ENCODE measurements at regions not wholly inside any gene's neighbourhood (a gene's known extent, or its start where the extent isn't known, plus 50 kb on each side); places are given as distances from the start of the nearest gene placed in this dataset.
"Not testable (repeated sequence)": the region's sequence is repeated elsewhere in the genome, so short reads cannot be mapped to it uniquely, and the experiment has no call there.

DNA sequence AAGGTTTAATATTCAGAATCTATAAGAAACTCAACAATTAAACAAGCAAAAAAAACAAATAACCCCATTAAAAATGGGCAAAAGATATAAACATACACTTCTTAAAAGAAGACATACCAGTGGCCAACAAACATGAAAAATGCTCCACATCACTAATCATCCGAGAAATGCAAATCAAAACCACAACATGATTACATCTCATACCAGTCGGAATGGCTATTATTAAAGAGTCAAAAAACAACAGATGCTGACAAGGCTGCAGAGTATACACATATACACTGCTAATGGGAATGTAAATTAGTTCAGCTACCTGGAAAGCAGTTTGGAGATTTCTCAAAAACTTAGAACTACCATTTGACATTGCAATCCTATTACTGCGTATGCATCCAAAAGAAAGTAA lies 81.4 kb upstream of the NEK3 start:
- H3K27me3 ChIP-seq; intact Hi-C loops (cut with DNase I); H3K4me1 ChIP-seq; H3K27ac ChIP-seq; H3K36me3 ChIP-seq; DNase-seq; H3K4me3 ChIP-seq; H3K9me3 ChIP-seq: not testable (repeated sequence)
- 81 to 92% methylated on average over 3 of the region's 3 CpGs for WGBS, 2 donors

DNA sequence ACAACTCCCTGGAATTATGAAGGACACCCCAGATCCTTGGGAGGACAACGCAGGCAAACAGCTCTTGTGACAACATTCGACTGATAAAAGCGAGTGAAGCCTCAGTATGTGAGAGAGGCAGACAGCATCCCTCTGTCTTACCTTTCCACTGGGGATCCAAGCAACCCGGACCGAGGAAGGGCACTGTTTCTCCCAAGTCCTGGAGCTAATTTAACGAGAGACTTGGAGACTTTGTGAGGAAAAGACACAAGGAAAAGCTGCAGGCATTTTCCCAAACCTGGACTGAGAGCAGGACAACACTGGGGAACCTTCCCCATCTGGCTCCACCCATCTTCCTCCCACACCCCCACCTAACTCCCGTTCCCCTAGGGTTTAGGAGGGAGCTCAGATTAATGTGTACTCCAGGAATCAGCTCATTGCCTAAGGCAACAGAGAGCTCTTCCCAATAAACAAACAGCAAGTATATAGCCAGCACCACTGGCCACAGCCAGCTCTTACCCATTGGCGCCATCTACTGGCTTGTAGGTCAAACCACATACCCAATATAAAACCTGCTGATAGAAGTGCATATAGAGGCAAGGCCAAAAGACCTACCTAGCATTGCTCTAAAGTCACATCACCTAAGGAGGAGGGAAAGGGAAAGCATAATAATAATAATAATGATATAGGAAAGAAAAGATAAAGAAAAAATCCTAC lies 76.7 kb upstream of the NEK3 start:
- H3K9me3 ChIP-seq; intact Hi-C loops (cut with DNase I); H3K4me1 ChIP-seq; H3K4me3 ChIP-seq; H3K27ac ChIP-seq; H3K36me3 ChIP-seq; H3K27me3 ChIP-seq: not testable (repeated sequence)
- DNase-seq, result peak; percentile 79
- WGBS, 2 donors, result 0 to 6% methylated on average over 4 of the region's 8 CpGs
- TF ChIP-seq, protein P1, sequence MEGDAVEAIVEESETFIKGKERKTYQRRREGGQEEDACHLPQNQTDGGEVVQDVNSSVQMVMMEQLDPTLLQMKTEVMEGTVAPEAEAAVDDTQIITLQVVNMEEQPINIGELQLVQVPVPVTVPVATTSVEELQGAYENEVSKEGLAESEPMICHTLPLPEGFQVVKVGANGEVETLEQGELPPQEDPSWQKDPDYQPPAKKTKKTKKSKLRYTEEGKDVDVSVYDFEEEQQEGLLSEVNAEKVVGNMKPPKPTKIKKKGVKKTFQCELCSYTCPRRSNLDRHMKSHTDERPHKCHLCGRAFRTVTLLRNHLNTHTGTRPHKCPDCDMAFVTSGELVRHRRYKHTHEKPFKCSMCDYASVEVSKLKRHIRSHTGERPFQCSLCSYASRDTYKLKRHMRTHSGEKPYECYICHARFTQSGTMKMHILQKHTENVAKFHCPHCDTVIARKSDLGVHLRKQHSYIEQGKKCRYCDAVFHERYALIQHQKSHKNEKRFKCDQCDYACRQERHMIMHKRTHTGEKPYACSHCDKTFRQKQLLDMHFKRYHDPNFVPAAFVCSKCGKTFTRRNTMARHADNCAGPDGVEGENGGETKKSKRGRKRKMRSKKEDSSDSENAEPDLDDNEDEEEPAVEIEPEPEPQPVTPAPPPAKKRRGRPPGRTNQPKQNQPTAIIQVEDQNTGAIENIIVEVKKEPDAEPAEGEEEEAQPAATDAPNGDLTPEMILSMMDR (IDR thresholded peaks at IDR 0.05), result peak in 3 of 4 experiments; percentile 48 to 57 (median 54)

DNA sequence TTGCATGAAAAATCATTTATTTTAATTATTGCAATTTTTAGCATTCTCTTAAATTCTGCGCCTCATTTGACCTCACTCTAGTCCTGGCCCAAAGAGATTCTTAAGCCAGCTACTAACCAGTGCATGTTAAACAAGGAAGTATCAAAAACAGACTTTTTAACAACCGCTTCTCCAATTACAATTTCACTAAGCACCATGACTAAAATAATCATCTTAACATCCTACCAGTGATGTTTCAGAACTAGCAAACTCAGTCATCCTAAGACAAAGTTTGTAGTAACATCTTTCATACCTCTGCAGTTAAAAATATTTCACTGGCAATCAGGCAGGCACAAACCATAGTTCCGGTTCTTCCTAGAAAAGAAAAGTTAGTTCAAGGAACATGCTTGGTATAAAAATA lies 75.5 kb upstream of the NEK3 start:
- H3K27me3 ChIP-seq; H3K4me1 ChIP-seq; intact Hi-C loops (cut with DNase I); H3K36me3 ChIP-seq; H3K9me3 ChIP-seq; H3K27ac ChIP-seq; DNase-seq; H3K4me3 ChIP-seq: not testable (repeated sequence)
- 90 to 94% methylated on average over 2 of the region's 3 CpGs for WGBS, 2 donors

DNA sequence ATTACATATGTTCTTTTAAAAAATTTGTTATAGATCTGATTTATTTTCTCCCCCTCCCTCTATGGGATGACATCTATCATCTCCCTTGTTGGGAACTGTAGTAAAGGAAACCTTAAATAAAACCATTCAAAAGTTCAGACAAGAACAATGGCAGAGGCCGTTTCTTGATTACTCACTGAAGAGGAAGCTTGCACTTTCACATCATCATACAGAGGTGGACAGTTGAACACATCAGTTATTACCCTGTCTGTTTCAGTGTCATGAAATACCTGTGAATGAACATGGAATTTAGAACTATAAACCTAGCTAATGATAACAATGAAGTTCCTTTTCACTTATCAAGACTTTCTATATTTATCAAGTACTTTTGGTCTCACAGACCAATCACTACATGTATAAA lies 63.7 kb upstream of the NEK3 start:
- WGBS, 2 donors, result 41 to 52% methylated on average over 1 of the region's 1 CpG
- DNase-seq; H3K4me1 ChIP-seq; H3K9me3 ChIP-seq; H3K4me3 ChIP-seq; H3K27me3 ChIP-seq; H3K36me3 ChIP-seq; H3K27ac ChIP-seq; intact Hi-C loops (cut with DNase I): not testable (repeated sequence)

DNA sequence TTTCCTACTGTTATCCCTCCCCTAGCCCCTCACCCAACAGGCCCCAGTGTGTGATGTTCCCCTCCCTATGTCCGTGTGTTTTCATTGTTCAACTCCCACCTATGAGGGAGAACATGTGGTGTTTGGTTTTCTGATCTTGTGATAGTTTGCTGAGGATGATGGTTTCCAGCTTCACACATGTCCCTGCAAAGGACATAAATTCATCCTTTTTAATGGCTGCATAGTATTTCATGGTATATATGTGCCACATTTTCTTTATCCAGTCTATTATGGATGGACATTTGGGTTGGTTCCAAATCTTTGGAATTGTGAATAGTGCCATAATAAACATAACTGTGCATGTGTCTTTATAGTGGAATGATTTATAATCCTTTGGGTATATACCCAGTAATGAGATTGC lies 54.5 kb upstream of the NEK3 start:
- H3K27ac ChIP-seq; H3K36me3 ChIP-seq; DNase-seq; H3K4me1 ChIP-seq; H3K27me3 ChIP-seq; H3K9me3 ChIP-seq; H3K4me3 ChIP-seq; intact Hi-C loops (cut with DNase I): not testable (repeated sequence)
- 84 to 88% methylated on average over 1 of the region's 1 CpG for WGBS, 2 donors

DNA sequence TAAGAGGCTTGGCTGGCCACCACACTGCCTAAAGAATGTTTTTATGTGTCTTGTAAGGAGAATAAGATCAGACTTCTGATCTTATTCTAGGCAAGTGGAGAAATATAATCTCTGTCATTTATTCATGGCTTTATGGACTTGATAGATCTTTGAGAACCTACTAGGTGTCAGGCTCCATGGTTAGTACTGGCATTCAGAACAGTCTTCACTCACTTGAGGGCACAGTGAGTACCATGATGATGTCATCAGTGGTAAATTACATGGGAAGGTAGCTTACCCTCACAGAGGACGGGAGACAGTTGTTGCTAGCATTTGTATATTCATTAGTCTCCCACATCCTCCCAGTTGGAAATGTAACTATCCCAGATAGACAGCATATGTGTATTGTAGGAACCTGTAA lies 53.5 kb upstream of the NEK3 start:
- H3K27ac ChIP-seq; DNase-seq; H3K4me1 ChIP-seq; intact Hi-C loops (cut with DNase I); H3K9me3 ChIP-seq; H3K4me3 ChIP-seq; H3K36me3 ChIP-seq; H3K27me3 ChIP-seq: not testable (repeated sequence)
- WGBS, 2 donors, result 59 to 68% methylated on average over 1 of the region's 1 CpG

DNA sequence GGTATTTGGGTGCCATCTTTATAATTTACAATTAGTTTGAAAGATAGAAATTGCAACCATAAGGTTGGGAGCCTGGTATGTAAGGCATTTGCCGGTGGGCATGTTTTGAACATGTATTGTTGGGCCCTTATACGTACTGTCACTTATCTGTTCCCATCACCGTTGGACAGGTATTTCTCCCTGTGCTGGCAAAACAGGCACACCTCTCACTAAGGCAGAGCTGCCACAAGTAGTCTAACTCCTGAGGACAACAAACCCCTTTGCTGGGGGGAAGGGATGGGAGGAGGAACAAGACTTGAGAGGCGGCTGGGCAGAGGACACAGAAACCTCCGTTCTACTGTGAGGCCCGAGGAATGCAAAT lies 52.0 kb upstream of the NEK3 start:
- DNase-seq; H3K27me3 ChIP-seq; H3K9me3 ChIP-seq; H3K4me1 ChIP-seq; intact Hi-C loops (cut with DNase I); H3K27ac ChIP-seq; H3K36me3 ChIP-seq; H3K4me3 ChIP-seq: not testable (repeated sequence)
- WGBS, 2 donors, result 73 to 79% methylated on average over 6 of the region's 6 CpGs

DNA sequence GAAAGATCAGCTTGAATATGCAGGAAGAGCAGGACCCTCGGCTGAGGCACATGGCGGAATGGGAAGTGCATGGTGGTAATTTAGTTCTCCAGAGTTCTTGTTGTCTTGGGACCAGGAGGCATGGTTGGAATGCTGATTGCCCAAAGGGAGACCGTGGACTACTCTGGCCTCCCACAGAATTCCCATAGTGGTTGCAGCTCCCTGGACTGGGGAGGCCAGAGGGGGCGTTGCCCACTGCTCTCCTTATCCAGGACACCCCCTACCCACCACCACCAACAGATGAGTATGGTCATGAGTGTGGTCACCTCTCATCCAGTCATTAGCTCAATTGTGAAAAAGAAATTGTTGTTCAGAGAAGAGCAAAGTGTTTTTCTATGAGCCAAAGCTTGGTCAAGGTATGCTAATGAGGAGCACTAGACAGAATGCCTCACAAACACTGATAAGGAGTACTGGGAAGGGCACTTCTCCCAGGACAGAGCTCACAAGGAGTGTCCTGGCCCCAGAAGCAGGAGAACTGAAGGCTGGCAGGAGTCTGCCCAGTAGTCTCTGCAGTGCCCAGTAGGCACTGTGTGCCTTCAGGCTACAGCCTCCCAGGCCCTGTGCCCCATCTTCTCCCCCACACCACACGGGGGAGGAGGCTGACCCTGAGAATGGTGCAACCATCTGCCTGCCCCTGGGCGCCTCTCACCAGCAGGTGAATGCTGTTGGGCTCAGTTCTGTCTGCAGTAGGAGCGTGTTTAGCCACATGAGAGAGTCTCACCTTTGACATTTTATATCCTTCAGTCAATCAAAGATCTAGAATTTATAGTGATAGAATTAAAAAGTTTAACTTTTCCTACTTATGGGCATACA lies 51.4 kb upstream of the NEK3 start:
- H3K9me3 ChIP-seq; H3K27me3 ChIP-seq; H3K4me1 ChIP-seq; H3K36me3 ChIP-seq; H3K27ac ChIP-seq; intact Hi-C loops (cut with DNase I); DNase-seq; H3K4me3 ChIP-seq: not testable (repeated sequence)
- 82 to 84% methylated on average over 5 of the region's 7 CpGs for WGBS, 2 donors
